ENCODE measurements at regions not wholly inside any gene's neighbourhood (a gene's known extent, or its start where the extent isn't known, plus 50 kb on each side); places are given as distances from the start of the nearest gene placed in this dataset.

DNA sequence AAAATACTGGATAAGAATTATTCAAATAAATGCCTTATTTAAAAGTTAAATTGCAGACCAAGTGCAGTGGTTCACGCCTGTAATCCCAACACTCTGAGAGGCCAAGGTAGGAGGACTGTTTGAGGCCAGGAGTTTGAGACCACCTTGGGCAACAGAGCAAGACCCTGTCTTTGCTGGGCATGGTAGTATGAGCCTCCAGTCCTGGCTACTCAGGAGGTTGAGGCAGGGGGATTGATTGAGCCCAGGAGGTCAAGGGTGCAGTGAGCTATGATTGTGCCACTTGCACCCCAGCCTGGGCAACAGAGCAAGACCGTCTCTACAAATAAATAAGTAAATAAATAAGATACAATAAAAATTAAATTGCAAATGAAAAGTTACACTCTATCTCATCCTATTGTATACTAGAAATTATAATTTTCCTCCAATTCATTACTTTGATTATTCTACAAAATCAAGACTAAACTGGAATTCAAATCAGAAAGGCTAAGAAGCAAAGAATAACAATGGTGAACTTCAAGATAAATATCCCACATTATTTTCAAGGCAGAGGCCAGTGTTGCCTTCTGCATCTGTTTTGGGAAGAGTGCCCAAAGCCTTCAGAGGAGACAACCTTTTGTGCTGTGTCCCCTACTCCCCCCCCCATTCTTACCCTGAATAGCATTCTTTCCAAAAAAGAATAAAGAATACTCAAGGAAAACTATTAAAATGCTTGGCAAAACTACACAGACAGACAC is 73.3 kb upstream of the IRF2BP2 start:
- TF ChIP-seq, protein P1, sequence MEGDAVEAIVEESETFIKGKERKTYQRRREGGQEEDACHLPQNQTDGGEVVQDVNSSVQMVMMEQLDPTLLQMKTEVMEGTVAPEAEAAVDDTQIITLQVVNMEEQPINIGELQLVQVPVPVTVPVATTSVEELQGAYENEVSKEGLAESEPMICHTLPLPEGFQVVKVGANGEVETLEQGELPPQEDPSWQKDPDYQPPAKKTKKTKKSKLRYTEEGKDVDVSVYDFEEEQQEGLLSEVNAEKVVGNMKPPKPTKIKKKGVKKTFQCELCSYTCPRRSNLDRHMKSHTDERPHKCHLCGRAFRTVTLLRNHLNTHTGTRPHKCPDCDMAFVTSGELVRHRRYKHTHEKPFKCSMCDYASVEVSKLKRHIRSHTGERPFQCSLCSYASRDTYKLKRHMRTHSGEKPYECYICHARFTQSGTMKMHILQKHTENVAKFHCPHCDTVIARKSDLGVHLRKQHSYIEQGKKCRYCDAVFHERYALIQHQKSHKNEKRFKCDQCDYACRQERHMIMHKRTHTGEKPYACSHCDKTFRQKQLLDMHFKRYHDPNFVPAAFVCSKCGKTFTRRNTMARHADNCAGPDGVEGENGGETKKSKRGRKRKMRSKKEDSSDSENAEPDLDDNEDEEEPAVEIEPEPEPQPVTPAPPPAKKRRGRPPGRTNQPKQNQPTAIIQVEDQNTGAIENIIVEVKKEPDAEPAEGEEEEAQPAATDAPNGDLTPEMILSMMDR (IDR thresholded peaks at IDR 0.05; ENCODE audit: poor library complexity, severe bottlenecking): no peak
- TF ChIP-seq, protein P2, sequence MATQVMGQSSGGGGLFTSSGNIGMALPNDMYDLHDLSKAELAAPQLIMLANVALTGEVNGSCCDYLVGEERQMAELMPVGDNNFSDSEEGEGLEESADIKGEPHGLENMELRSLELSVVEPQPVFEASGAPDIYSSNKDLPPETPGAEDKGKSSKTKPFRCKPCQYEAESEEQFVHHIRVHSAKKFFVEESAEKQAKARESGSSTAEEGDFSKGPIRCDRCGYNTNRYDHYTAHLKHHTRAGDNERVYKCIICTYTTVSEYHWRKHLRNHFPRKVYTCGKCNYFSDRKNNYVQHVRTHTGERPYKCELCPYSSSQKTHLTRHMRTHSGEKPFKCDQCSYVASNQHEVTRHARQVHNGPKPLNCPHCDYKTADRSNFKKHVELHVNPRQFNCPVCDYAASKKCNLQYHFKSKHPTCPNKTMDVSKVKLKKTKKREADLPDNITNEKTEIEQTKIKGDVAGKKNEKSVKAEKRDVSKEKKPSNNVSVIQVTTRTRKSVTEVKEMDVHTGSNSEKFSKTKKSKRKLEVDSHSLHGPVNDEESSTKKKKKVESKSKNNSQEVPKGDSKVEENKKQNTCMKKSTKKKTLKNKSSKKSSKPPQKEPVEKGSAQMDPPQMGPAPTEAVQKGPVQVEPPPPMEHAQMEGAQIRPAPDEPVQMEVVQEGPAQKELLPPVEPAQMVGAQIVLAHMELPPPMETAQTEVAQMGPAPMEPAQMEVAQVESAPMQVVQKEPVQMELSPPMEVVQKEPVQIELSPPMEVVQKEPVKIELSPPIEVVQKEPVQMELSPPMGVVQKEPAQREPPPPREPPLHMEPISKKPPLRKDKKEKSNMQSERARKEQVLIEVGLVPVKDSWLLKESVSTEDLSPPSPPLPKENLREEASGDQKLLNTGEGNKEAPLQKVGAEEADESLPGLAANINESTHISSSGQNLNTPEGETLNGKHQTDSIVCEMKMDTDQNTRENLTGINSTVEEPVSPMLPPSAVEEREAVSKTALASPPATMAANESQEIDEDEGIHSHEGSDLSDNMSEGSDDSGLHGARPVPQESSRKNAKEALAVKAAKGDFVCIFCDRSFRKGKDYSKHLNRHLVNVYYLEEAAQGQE (IDR thresholded peaks at IDR 0.05; ENCODE audit: borderline replicate concordance): no peak
- no peak for TF ChIP-seq POLR2AphosphoS5 (IDR thresholded peaks at IDR 0.05)
- TF ChIP-seq EZH2 (IDR thresholded peaks at IDR 0.05; ENCODE audit: borderline replicate concordance, insufficient read depth, low read length, poor library complexity, severe bottlenecking): no peak
- no peak for TF ChIP-seq TAF1 (IDR thresholded peaks at IDR 0.05; ENCODE audit: low read depth)

Measured in neural cell (in vitro differentiated cells).